Choroid plexus epithelial cell (primary cell): ENCODE measurements at regions not wholly inside any gene's neighbourhood (a gene's known extent, or its start where the extent isn't known, plus 50 kb on each side); places are given as distances from the start of the nearest gene placed in this dataset.

Experiments used
- DNase-seq: peaks from one replicate; pipeline ENCODE4 v3.0.0-alpha.2; 2010; ENCODE audit warnings: low read depth
- H3K4me3 ChIP-seq: 2 replicates; pipeline ENCODE4 v1.5.1; 2011; ENCODE audit warnings: low read depth, mild to moderate bottlenecking, control low read depth, low read length, moderate library complexity
- TF ChIP-seq, protein P1 (sequence below): conservative IDR thresholded peaks from 2 replicates; pipeline ENCODE4 v1.5.1; 2011; ENCODE audit warnings: low read depth, mild to moderate bottlenecking, control low read depth, inconsistent platforms, low read length, moderate library complexity

DNA sequence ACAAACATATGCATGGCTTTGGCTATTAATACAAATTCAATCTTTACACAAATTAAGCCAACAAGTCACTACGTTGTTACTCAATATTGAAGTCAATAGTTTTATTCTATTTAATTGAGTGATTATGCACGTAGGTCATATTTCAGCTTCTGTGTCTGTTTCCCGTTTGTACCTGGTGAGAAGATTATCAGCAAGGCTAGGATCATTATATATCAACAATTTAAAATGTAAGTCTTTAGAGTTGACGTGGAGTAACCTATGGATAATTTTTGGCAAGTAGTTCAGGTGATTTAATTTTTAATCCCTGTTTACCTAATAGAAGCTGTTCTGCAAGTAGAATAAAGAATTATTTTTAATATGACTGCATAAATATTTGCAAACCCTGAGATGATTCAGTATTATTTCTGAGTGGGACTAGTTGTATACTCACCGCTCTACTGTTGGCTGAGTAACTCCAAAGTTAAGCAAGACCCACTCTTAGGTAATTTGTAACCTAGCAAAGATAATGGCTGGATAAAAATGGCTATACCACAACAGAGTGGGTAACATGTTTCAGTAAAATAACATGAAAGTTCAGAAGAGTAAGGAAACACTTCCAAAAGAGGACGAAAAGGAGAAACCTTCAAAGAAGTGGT is 161.0 kb downstream of the HGF start:
- peak; percentile 67 for DNase-seq
- H3K4me3 ChIP-seq: no peak overlapping the region
- TF ChIP-seq, protein P1, sequence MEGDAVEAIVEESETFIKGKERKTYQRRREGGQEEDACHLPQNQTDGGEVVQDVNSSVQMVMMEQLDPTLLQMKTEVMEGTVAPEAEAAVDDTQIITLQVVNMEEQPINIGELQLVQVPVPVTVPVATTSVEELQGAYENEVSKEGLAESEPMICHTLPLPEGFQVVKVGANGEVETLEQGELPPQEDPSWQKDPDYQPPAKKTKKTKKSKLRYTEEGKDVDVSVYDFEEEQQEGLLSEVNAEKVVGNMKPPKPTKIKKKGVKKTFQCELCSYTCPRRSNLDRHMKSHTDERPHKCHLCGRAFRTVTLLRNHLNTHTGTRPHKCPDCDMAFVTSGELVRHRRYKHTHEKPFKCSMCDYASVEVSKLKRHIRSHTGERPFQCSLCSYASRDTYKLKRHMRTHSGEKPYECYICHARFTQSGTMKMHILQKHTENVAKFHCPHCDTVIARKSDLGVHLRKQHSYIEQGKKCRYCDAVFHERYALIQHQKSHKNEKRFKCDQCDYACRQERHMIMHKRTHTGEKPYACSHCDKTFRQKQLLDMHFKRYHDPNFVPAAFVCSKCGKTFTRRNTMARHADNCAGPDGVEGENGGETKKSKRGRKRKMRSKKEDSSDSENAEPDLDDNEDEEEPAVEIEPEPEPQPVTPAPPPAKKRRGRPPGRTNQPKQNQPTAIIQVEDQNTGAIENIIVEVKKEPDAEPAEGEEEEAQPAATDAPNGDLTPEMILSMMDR: no peak

DNA sequence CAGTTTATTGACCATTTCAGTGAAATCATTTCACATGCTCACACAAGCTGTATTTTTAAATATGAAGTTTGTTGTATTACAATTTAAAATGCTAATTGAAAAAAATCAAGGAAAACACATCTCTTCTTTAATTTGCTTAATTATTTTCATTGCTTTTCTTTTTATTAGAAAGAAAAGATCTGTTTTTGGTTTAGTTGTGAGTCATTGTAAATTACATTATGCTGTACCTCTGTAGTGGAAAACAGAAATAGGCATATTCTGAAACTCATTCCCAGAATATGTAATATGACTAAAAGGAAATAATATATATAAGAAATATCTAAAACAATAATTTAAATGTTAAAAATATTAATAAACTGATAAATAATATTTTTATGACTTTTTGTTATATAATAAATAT is 161.9 kb downstream of the HGF start:
- DNase-seq: no peak
- no peak overlapping the region for H3K4me3 ChIP-seq
- TF ChIP-seq, protein P1: no peak

DNA sequence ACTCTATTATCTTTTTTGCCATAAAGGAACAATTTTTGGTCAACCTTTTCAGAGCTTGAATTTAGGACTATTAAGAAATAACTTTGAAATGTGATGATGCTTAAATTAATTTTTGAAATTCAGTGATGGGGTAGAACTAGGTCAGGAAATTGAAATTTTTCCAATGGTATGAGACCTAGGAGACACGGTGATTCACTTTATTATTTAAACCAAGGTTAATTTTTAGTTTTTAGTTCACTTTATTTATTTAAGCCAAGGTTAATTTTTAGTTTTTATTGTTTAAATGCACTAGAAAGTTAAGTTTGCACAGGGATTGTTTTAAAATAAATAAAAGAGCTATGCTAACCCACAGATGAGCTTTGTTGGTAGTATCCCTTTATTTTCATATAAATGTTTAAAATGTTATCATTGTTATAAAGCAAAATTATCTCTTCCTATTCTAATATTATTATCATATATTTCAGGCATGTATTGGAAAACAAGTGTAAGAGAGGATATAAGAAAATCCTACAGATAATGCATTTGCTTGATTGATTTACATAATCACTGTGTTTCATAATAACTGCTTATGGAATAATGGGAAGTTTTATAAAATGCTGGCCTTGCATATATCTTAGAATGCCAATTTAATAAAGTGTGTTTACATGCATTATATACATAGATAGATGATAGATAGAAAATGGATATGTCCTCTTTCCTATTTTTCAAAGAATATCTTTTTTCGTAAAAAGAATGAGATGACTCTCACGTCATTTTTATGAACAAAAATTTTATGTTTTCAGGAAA is 163.6 kb downstream of the HGF start:
- DNase-seq: no peak
- TF ChIP-seq, protein P1: no peak
- H3K4me3 ChIP-seq: no peak overlapping the region

DNA sequence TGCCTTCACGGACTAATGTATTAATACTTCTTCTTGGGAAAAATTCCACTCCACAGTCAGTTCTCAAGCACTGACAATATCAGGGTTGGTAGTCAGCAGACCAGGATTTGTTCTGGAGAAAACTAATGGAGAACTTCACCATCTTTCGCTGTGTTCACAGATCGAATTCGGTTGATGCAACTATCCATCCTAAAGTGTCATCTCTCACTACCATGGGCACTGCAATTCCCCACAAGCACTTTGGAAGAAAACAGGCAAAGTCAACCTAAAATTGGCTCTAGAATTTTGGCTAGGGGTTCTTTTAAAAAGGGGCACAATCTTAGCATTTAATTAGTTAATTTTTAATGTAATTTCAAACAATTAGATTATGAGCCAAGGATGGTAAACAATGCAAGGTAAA is 164.4 kb downstream of the HGF start:
- no peak overlapping the region for H3K4me3 ChIP-seq
- TF ChIP-seq, protein P1: no peak
- DNase-seq: no peak

DNA sequence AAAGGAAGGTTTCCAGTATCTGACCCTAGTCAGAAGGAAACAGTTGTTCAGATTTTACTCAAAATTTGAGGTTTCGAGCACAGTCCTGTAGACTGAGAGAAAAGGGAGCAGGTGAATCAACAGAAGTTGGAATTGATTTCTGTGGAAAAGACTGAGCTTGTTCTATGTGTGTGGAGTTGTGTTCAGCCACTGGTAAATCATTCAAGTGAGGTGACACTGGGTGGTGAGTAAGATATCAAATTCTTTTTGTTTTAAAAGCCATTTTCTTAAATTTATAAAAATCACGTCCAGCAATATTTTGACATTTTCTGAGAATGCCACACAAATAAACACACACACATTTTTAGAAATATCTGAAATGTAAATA is 165.1 kb downstream of the HGF start:
- DNase-seq: no peak
- H3K4me3 ChIP-seq: no peak overlapping the region
- TF ChIP-seq, protein P1: no peak

DNA sequence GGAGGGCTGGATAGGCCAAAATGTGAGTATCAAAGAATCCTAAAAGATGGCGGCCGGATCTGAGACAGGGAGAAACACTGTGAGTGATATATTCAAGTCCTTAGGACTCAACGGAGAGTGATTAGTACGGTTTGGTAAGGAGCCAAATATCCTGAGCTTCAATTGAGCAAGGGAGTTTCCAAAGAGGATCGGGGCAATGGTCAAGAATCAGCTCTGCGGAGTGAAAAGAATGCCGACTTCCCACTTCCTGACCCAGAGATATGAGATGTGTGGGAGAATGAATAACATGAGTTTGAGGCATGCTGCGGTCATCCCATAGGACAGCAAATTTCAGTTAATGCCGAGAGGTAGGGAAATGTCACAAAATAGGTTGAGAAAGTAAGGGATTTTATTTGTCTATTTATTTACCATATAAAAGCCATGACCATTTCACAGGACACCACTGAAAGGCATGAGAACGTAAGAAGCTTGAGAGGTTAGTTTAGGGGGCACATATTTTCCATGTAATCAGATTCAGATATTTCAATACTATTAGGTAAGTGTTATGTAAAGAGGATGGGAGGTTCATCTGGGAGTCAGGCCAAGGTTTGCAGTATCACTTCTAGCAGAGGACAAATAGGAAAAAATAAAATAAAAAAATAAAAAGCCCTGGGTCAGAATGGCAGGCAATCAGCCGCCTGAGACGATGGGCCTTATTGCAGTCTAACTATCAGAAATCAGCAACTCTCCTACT is 165.6 kb downstream of the HGF start:
- TF ChIP-seq, protein P1: no peak
- no peak overlapping the region for H3K4me3 ChIP-seq
- DNase-seq: peak; percentile 98

DNA sequence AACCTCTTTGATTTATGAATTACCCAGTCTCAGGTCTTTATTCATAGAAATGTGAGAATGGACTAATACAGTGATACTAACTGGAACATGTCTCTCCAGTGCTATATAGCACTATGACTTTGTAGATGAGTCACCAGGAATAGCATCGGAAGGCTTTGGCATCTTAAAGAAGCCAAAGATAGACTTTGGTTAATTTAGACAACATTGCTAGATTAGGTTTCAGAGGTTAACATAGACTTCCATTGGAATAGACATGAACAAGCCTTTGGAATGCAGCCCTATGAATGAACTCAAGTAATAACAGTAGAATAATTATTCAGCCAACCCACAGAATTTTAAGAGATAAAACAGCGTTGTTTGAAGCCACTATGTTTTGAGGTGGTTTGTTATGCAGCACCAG is 169.2 kb downstream of the HGF start:
- peak; percentile 85 for DNase-seq
- H3K4me3 ChIP-seq: no peak overlapping the region
- TF ChIP-seq, protein P1: no peak
